Trophoblast cell (in vitro differentiated cells and primary cell): ENCODE measurements at regions not wholly inside any gene's neighbourhood (a gene's known extent, or its start where the extent isn't known, plus 50 kb on each side); places are given as distances from the start of the nearest gene placed in this dataset.
"Not testable (repeated sequence)": the region's sequence is repeated elsewhere in the genome, so short reads cannot be mapped to it uniquely, and the experiment has no call there.

ENCODE experiments used
- DNase-seq, 2 donors: peaks; one replicate each; pipeline ENCODE4 v3.0.0-alpha.2; 2016
- H2AFZ ChIP-seq: 2 replicates; pipeline ENCODE4 v1.6.1; 2013; ENCODE audit warnings: low read length, moderate library complexity, mild to moderate bottlenecking; ENCODE audit not compliant: insufficient read depth, poor library complexity
- H2AK5ac ChIP-seq: 2 replicates; pipeline ENCODE4 v1.6.1; 2013; ENCODE audit warnings: mild to moderate bottlenecking, low read length
- H2BK120ac ChIP-seq: 2 replicates; pipeline ENCODE4 v1.6.1; 2013; ENCODE audit warnings: low read length, mild to moderate bottlenecking, moderate library complexity; ENCODE audit not compliant: insufficient read depth, poor library complexity
- H2BK12ac ChIP-seq: 2 replicates; pipeline ENCODE4 v1.6.1; 2013; ENCODE audit warnings: mild to moderate bottlenecking, low read length, moderate library complexity
- H2BK5ac ChIP-seq: 2 replicates; pipeline ENCODE4 v1.6.1; 2013; ENCODE audit warnings: low read length, low read depth, moderate library complexity, mild to moderate bottlenecking; ENCODE audit not compliant: poor library complexity
- H3K14ac ChIP-seq: 2 replicates; pipeline ENCODE4 v1.6.1; 2013; ENCODE audit warnings: mild to moderate bottlenecking, low read length
- H3K18ac ChIP-seq: 2 replicates; pipeline ENCODE4 v1.6.1; 2013; ENCODE audit warnings: mild to moderate bottlenecking, low read length
- H3K23ac ChIP-seq: 2 replicates; pipeline ENCODE4 v1.6.1; 2013; ENCODE audit warnings: low read length
- H3K27ac ChIP-seq: 2 replicates; pipeline ENCODE4 v1.5.1; 2013; ENCODE audit warnings: low read depth, mild to moderate bottlenecking, inconsistent platforms, low read length, moderate library complexity
- H3K27me3 ChIP-seq: 2 replicates; pipeline ENCODE4 v1.6.1; 2013; ENCODE audit warnings: inconsistent platforms, mild to moderate bottlenecking, low read length, moderate library complexity; ENCODE audit not compliant: insufficient read depth
- H3K36me3 ChIP-seq, 2 experiments: 1 replicate in 1 of 2; 2 replicates in 1 of 2; pipeline ENCODE4 v1.6.1; 2013; ENCODE audit warnings: low read length in 2 of 2, mild to moderate bottlenecking in 2 of 2, moderate library complexity in 1 of 2; ENCODE audit not compliant: insufficient read depth in 2 of 2, control insufficient read depth in 1 of 2
- H3K4ac ChIP-seq: 2 replicates; pipeline ENCODE4 v1.6.1; 2013; ENCODE audit warnings: low read depth, mild to moderate bottlenecking, low read length, moderate library complexity
- H3K4me1 ChIP-seq, 2 experiments: 1 replicate in 1 of 2; 2 replicates in 1 of 2; pipeline ENCODE4 v1.6.1; 2013; ENCODE audit warnings: low read length in 2 of 2, mild to moderate bottlenecking in 2 of 2, moderate library complexity in 1 of 2; ENCODE audit not compliant: insufficient read depth in 2 of 2, control insufficient read depth in 1 of 2
- H3K4me2 ChIP-seq: 2 replicates; pipeline ENCODE4 v1.6.1; 2013; ENCODE audit warnings: inconsistent platforms, mild to moderate bottlenecking, low read length, moderate library complexity
- H3K4me3 ChIP-seq: 2 replicates; pipeline ENCODE4 v1.5.1; 2013; ENCODE audit warnings: mild to moderate bottlenecking, low read depth, low read length, inconsistent platforms
- H3K79me1 ChIP-seq: one replicate; pipeline ENCODE4 v1.6.1; 2013; ENCODE audit warnings: low read length
- H3K79me2 ChIP-seq: 2 replicates; pipeline ENCODE4 v1.6.1; 2013; ENCODE audit warnings: low read length, mild to moderate bottlenecking; ENCODE audit not compliant: control insufficient read depth, insufficient read depth, poor library complexity
- H3K9ac ChIP-seq: 2 replicates; pipeline ENCODE4 v1.6.1; 2013; ENCODE audit warnings: mild to moderate bottlenecking, low read length
- H3K9me3 ChIP-seq: 2 replicates; pipeline ENCODE4 v1.6.1; 2013; ENCODE audit warnings: low read depth, mild to moderate bottlenecking, control low read depth, inconsistent platforms, low read length; ENCODE audit not compliant: insufficient read depth
- H4K12ac ChIP-seq: 2 replicates; pipeline ENCODE4 v1.6.1; 2013; ENCODE audit warnings: low read depth, mild to moderate bottlenecking, low read length, moderate library complexity
- H4K8ac ChIP-seq: 2 replicates; pipeline ENCODE4 v1.6.1; 2013; ENCODE audit warnings: low read depth, mild to moderate bottlenecking, low read length, moderate library complexity
- H4K91ac ChIP-seq: one replicate; pipeline ENCODE4 v1.6.1; 2013; ENCODE audit warnings: low read depth, mild to moderate bottlenecking, low read length, moderate library complexity
- WGBS: extraction: QIAGEN DNeasy Blood & Tissue Kit; methylation state at CpG from one replicate; pipeline ENCODE4 v1.1.7; 2013; ENCODE audit warnings: missing lambda C conversion rate; ENCODE audit not compliant: insufficient read length, insufficient coverage; ENCODE audit errors: extremely low coverage; 5-methylcytosine and 5-hydroxymethylcytosine counted together

DNA sequence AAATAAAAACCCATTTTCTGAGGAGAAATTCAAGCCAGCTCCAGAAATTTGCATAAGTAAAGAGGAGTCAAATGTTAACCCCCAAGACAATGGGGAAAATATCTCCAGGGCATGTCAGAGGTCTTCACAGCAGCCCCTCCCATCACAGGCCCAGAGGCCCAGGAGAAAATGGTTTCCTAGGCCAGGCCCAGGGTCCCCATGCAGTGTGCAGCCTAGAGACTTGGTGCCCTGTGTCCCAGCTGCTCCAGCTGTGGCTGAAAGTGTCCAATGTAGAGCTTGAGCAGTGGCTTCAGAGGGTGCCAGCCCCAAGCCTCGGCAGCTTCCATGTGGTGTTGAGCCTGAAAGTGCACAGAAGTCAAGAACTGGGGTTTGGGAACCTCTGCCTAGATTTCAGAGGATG, 330.9 kb downstream of the TMX3 start:
- not testable (repeated sequence) for H4K91ac ChIP-seq

DNA sequence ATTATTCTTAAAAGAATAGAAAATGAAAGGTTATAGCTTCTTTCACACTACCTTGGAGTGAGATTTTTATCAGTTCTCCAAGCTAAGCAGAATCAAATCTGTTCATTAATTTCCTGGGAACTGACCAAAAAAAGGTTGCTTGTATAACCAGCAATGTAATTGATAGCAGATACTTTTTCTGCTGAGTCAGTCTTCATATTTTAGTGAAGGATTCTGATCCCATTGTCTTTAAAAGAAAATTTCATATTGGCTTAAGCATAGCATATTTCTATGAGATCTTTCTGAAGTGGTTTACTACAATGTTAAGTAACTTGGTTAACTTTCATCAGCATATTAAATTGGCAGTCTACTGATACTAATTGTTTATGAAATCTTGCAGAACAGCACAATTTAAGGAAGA, 338.0 kb downstream of the TMX3 start:
- Histone ChIP-seq H2BK120ac (no peak overlapping the region), H2BK5ac (no peak overlapping the region), H4K8ac (no peak overlapping the region), H3K4me3 (no peak overlapping the region), H3K23ac (no peak overlapping the region), H3K79me2 (no peaks in the 10 kb centered on the region), H3K36me3 (no peaks in the 10 kb centered on the region), H3K18ac (no peak overlapping the region), H3K4me2 (no peak overlapping the region), H3K9me3 (no peaks in the 10 kb centered on the region), H3K4me1 (no peaks in the 10 kb centered on the region), H2BK12ac (no peak overlapping the region), H2AK5ac (no peak overlapping the region), H4K91ac (no peak overlapping the region), H4K12ac (no peak overlapping the region), H3K27ac (no peak overlapping the region), H3K27me3 (no peaks in the 10 kb centered on the region), H3K4ac (no peak overlapping the region), H3K9ac (no peak overlapping the region), H2AFZ (no peak overlapping the region), H3K14ac (no peak overlapping the region), H3K79me1 (no peaks in the 10 kb centered on the region)
- no peak for DNase-seq

More for the DNA sequence above, 330.9 kb downstream of the TMX3 start:
- H3K9me3 ChIP-seq, H3K79me2 ChIP-seq, H3K4me2 ChIP-seq, H3K4me3 ChIP-seq, H3K18ac ChIP-seq, H2BK5ac ChIP-seq, H3K27ac ChIP-seq, H3K27me3 ChIP-seq, H2BK120ac ChIP-seq, H4K8ac ChIP-seq, H3K14ac ChIP-seq, H4K12ac ChIP-seq, H3K79me1 ChIP-seq, H2BK12ac ChIP-seq, H3K36me3 ChIP-seq, H3K4ac ChIP-seq, DNase-seq, H2AK5ac ChIP-seq, H3K23ac ChIP-seq, H2AFZ ChIP-seq, H3K4me1 ChIP-seq, H3K9ac ChIP-seq: not testable (repeated sequence)
- no CpG with 5 or more reads among the region's 1 CpG for WGBS

DNA sequence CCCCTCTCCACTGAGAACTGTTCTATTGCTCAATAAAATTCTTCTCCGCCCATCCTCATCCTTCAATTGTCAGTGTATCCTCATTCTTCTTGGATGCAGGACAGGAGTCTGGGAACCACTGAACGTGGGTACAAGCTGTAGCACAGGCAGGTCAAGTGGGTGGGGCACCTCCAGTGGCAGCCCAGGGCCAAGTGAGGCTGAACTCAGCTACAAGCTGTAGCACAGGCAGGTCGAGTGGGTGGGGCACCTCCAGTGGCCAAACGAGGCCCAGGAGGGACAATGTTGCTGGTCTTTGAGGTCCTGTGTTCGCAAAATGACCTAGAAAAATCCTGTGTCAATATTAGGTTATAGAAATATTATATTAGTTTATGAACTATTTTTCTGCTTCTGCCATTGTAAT, 352.0 kb downstream of the TMX3 start:
- no peak overlapping the region for H2BK5ac ChIP-seq
- no peak overlapping the region for H2BK12ac ChIP-seq
- no peak overlapping the region for H3K14ac ChIP-seq
- H3K4ac ChIP-seq: no peak overlapping the region
- no peaks in the 10 kb centered on the region for H3K27me3 ChIP-seq
- H2AK5ac ChIP-seq: no peak overlapping the region
- H3K79me1 ChIP-seq: no peaks in the 10 kb centered on the region
- H4K91ac ChIP-seq: no peak overlapping the region
- no peak for DNase-seq
- H3K79me2 ChIP-seq: no peaks in the 10 kb centered on the region
- no peaks in the 10 kb centered on the region for H3K9me3 ChIP-seq
- no peak overlapping the region for H2AFZ ChIP-seq
- no peaks in the 10 kb centered on the region for H3K36me3 ChIP-seq
- H2BK120ac ChIP-seq: no peak overlapping the region
- H3K4me3 ChIP-seq: no peak overlapping the region
- no peak overlapping the region for H3K9ac ChIP-seq
- no peak overlapping the region for H4K8ac ChIP-seq
- H3K27ac ChIP-seq: no peak overlapping the region
- no peak overlapping the region for H4K12ac ChIP-seq
- H3K4me1 ChIP-seq: no peaks in the 10 kb centered on the region
- H3K4me2 ChIP-seq: no peak overlapping the region
- H3K23ac ChIP-seq: no peak overlapping the region
- H3K18ac ChIP-seq: no peak overlapping the region
- WGBS: no CpG with 5 or more reads among the region's 5 CpGs

DNA sequence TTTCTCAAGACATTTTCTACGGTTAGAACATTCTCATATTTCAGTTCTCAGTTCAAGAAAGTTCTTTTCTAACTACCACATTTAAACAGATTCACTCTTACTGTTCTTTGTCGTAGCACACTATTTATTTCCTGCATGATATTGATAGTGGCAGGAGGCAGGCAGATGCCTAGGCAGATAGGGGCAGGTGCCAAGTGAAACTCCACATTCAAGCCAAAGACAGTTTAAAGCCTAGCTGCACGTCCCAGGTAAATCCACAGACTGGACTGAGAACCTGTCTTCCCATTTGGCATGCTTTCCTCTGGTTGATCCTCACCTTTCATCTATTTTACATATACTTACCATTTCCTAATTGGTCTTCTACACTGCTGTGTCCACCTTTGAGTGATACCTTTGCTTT, 359.3 kb downstream of the TMX3 start:
- Histone ChIP-seq H3K79me1 (no peaks in the 10 kb centered on the region), H3K18ac (no peak overlapping the region), H3K9me3 (peaks cover 3% of the 10 kb centered on the region), H3K4me3 (no peak overlapping the region), H2AFZ (no peak overlapping the region), H4K8ac (no peak overlapping the region), H3K36me3 (no peaks in the 10 kb centered on the region), H2BK12ac (no peak overlapping the region), H3K9ac (no peak overlapping the region), H2AK5ac (no peak overlapping the region), H4K91ac (no peak overlapping the region), H3K14ac (no peak overlapping the region), H2BK5ac (no peak overlapping the region), H3K27me3 (no peaks in the 10 kb centered on the region), H3K79me2 (no peaks in the 10 kb centered on the region), H2BK120ac (no peak overlapping the region), H3K4me2 (no peak overlapping the region), H3K23ac (no peak overlapping the region), H3K27ac (no peak overlapping the region), H3K4ac (no peak overlapping the region), H3K4me1 (no peaks in the 10 kb centered on the region), H4K12ac (no peak overlapping the region)
- no CpG with 5 or more reads among the region's 3 CpGs for WGBS
- DNase-seq: no peak

DNA sequence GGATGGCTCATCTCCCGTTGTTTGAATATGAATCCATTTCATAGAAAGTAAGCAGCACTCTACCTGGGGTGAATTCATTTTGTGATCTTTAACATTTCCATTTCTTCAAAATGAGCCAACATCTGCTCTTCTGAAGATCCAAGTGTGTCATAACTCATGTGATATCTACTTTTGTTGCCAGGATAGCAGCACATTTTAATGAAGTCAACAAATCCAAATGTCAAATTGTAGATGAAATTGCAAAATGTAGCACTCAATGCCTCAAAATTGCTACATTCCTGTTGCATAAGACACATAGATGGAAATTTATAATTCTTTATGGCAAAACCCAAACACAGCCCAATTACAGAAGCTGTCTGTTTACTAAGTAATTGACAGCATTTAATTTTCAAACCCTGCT, 360.7 kb downstream of the TMX3 start:
- H3K4ac ChIP-seq: no peak overlapping the region

More for the DNA sequence above, 360.7 kb downstream of the TMX3 start:
- no peak overlapping the region for H3K14ac ChIP-seq
- no peak overlapping the region for H3K23ac ChIP-seq
- no peaks in the 10 kb centered on the region for H3K27me3 ChIP-seq
- H3K4me3 ChIP-seq: no peak overlapping the region
- no peak overlapping the region for H2AK5ac ChIP-seq
- H4K12ac ChIP-seq: no peak overlapping the region
- WGBS: no CpG with 5 or more reads among the region's 1 CpG
- no peak overlapping the region for H2AFZ ChIP-seq
- no peak for DNase-seq
- H3K4me1 ChIP-seq: no peaks in the 10 kb centered on the region
- no peak overlapping the region for H3K4me2 ChIP-seq
- H4K91ac ChIP-seq: no peak overlapping the region
- H2BK120ac ChIP-seq: no peak overlapping the region
- H3K27ac ChIP-seq: no peak overlapping the region
- H2BK12ac ChIP-seq: no peak overlapping the region
- H3K79me1 ChIP-seq: no peaks in the 10 kb centered on the region
- no peak overlapping the region for H3K9ac ChIP-seq
- no peak overlapping the region for H4K8ac ChIP-seq
- no peaks in the 10 kb centered on the region for H3K36me3 ChIP-seq
- H3K18ac ChIP-seq: no peak overlapping the region
- H2BK5ac ChIP-seq: no peak overlapping the region
- no peaks in the 10 kb centered on the region for H3K79me2 ChIP-seq
- H3K9me3 ChIP-seq: peaks cover 3% of the 10 kb centered on the region
